KMS-11 (cell line): ENCODE measurements at regions not wholly inside any gene's neighbourhood (a gene's known extent, or its start where the extent isn't known, plus 50 kb on each side); places are given as distances from the start of the nearest gene placed in this dataset.

ENCODE experiments used
- H2AFZ ChIP-seq: fragments of 200-600 bp; sonication (generic); 2 replicates; pipeline ENCODE4 v1.6.1; 2016; ENCODE audit warnings: antibody characterized with exemption, mixed run types, low read depth
- H3K27ac ChIP-seq: fragments of 200-600 bp; sonication (generic); 2 replicates; pipeline ENCODE4 v1.6.1; 2016; ENCODE audit warnings: mild to moderate bottlenecking, mixed run types
- H3K27me3 ChIP-seq: fragments of 200-600 bp; sonication (generic); 2 replicates; pipeline ENCODE4 v1.6.1; 2017; ENCODE audit warnings: mild to moderate bottlenecking, low read depth, mixed run types, moderate library complexity; ENCODE audit not compliant: insufficient read depth
- H3K36me3 ChIP-seq: fragments of 200-600 bp; sonication (generic); 2 replicates; pipeline ENCODE4 v1.6.1; 2017; ENCODE audit warnings: mild to moderate bottlenecking, mixed run types; ENCODE audit not compliant: insufficient read depth
- H3K4me1 ChIP-seq: fragments of 200-600 bp; sonication (generic); 2 replicates; pipeline ENCODE4 v1.6.1; 2016; ENCODE audit warnings: mild to moderate bottlenecking, low read depth, mixed run types; ENCODE audit not compliant: poor library complexity, severe bottlenecking
- H3K4me2 ChIP-seq: fragments of 200-600 bp; sonication (generic); 2 replicates; pipeline ENCODE4 v1.7.0; 2016; ENCODE audit warnings: mild to moderate bottlenecking, mixed run types
- H3K4me3 ChIP-seq: fragments of 200-600 bp; sonication (generic); IDR thresholded peaks from 2 replicates; pipeline ENCODE4 v1.6.1; 2017; ENCODE audit warnings: low read depth, low read length, mixed read lengths; ENCODE audit not compliant: insufficient read depth
- H3K79me2 ChIP-seq: fragments of 200-600 bp; sonication (generic); 2 replicates; pipeline ENCODE4 v1.6.1; 2016; ENCODE audit warnings: low read depth, mixed run types; ENCODE audit not compliant: insufficient read depth
- H3K9ac ChIP-seq: fragments of 200-600 bp; sonication (generic); 2 replicates; pipeline ENCODE4 v1.6.1; 2016; ENCODE audit warnings: mild to moderate bottlenecking, mixed run types
- H4K20me1 ChIP-seq: fragments of 200-600 bp; sonication (generic); 2 replicates; pipeline ENCODE4 v1.6.1; 2016; ENCODE audit warnings: mild to moderate bottlenecking, mixed run types; ENCODE audit not compliant: insufficient read depth
- CTCF ChIP-seq: fragments of 200-600 bp; sonication (generic); conservative IDR thresholded peaks from 2 replicates; pipeline ENCODE4 v1.6.1; 2017; ENCODE audit warnings: low read depth, mild to moderate bottlenecking, antibody characterized with exemption, low read length, moderate library complexity, mixed read lengths

GRCh38 chr22:48837341-48837935, 990.2 kb downstream of the BRD1 start:
- no peaks in the 10 kb centered on the region for H3K79me2 ChIP-seq
- no peak overlapping the region for H3K27ac ChIP-seq
- no peak overlapping the region for H3K4me3 ChIP-seq
- TF ChIP-seq CTCF = no peak
- H3K36me3 ChIP-seq = no peaks in the 10 kb centered on the region
- no peak overlapping the region for H2AFZ ChIP-seq
- no peak overlapping the region for H3K9ac ChIP-seq
- H3K4me1 ChIP-seq = no peaks in the 10 kb centered on the region
- H3K4me2 ChIP-seq = no peak overlapping the region
- no peaks in the 10 kb centered on the region for H4K20me1 ChIP-seq
- no peaks in the 10 kb centered on the region for H3K27me3 ChIP-seq

- no peaks in the 10 kb centered on the region for H3K27me3 ChIP-seq
- H3K9ac ChIP-seq = no peak overlapping the region
- no peak overlapping the region for H3K4me3 ChIP-seq
- no peak for TF ChIP-seq CTCF
- no peak overlapping the region for H3K27ac ChIP-seq
- H3K36me3 ChIP-seq = no peaks in the 10 kb centered on the region
- H4K20me1 ChIP-seq = no peaks in the 10 kb centered on the region
- H3K4me2 ChIP-seq = no peak overlapping the region
- H2AFZ ChIP-seq = no peak overlapping the region
- no peaks in the 10 kb centered on the region for H3K4me1 ChIP-seq
- H3K79me2 ChIP-seq = no peaks in the 10 kb centered on the region
Observed at GRCh38 chr22:48836673-48837340, 990.9 kb downstream of the BRD1 start.

- Histone ChIP-seq H3K27ac (no peak overlapping the region), H3K36me3 (no peaks in the 10 kb centered on the region), H2AFZ (no peak overlapping the region), H3K79me2 (no peaks in the 10 kb centered on the region), H4K20me1 (no peaks in the 10 kb centered on the region), H3K4me3 (no peak overlapping the region), H3K27me3 (no peaks in the 10 kb centered on the region), H3K9ac (no peak overlapping the region), H3K4me2 (no peak overlapping the region), H3K4me1 (no peaks in the 10 kb centered on the region)
- TF ChIP-seq CTCF = no peak
Observed at GRCh38 chr22:48835857-48836672, 991.6 kb downstream of the BRD1 start.

- H3K9ac ChIP-seq = no peak overlapping the region
Observed at GRCh38 chr22:48835364-48835763, 992.3 kb downstream of the BRD1 start.

More at GRCh38 chr22:48835364-48835763, 992.3 kb downstream of the BRD1 start:
- no peaks in the 10 kb centered on the region for H3K36me3 ChIP-seq
- no peak overlapping the region for H2AFZ ChIP-seq
- no peaks in the 10 kb centered on the region for H3K27me3 ChIP-seq
- H3K4me1 ChIP-seq = no peaks in the 10 kb centered on the region
- no peaks in the 10 kb centered on the region for H4K20me1 ChIP-seq
- no peak overlapping the region for H3K27ac ChIP-seq
- no peak overlapping the region for H3K4me2 ChIP-seq
- no peak overlapping the region for H3K4me3 ChIP-seq
- no peaks in the 10 kb centered on the region for H3K79me2 ChIP-seq
- TF ChIP-seq CTCF = no peak
